HFF-Myc (cell line): ENCODE measurements at regions not wholly inside any gene's neighbourhood (a gene's known extent, or its start where the extent isn't known, plus 50 kb on each side); places are given as distances from the start of the nearest gene placed in this dataset.

Experiments
- DNase-seq: peaks from one replicate; pipeline ENCODE4 v3.0.0-alpha.2; 2011; ENCODE audit warnings: low read depth; ENCODE audit errors: extremely low read depth
- H3K4me3 ChIP-seq: replicated peaks from 2 replicates; pipeline ENCODE4 v1.5.1; 2011; ENCODE audit warnings: low read depth, mild to moderate bottlenecking, control low read depth, low read length
- CTCF ChIP-seq: IDR thresholded peaks from 2 replicates; pipeline ENCODE4 v1.5.1; 2012; ENCODE audit warnings: mild to moderate bottlenecking, low read depth, low read length, control low read depth; ENCODE audit errors: missing control alignments

GRCh38 chr7:80287400-80288174 lies 153.0 kb downstream of the GNAI1 start:
- DNase-seq = no peak
- TF ChIP-seq CTCF = no peak

GRCh38 chr7:80286611-80287010 lies 152.0 kb downstream of the GNAI1 start:
- no peak for TF ChIP-seq CTCF
- no peak for DNase-seq
- H3K4me3 ChIP-seq = no peak overlapping the region

More at GRCh38 chr7:80287400-80288174, 153.0 kb downstream of the GNAI1 start:
- H3K4me3 ChIP-seq = no peak overlapping the region

- DNase-seq = no peak
- no peak overlapping the region for H3K4me3 ChIP-seq
- no peak for TF ChIP-seq CTCF
Measured at GRCh38 chr7:80284855-80285254, 150.2 kb downstream of the GNAI1 start.

GRCh38 chr7:80279760-80280159 lies 145.1 kb downstream of the GNAI1 start:
- no peak for TF ChIP-seq CTCF
- no peak overlapping the region for H3K4me3 ChIP-seq
- no peak for DNase-seq

- no peak overlapping the region for H3K4me3 ChIP-seq
- TF ChIP-seq CTCF = no peak
- DNase-seq = no peak
Measured at GRCh38 chr7:80278737-80279136, 144.1 kb downstream of the GNAI1 start.

- TF ChIP-seq CTCF = no peak
- H3K4me3 ChIP-seq = no peak overlapping the region
- DNase-seq = peak; percentile 70
Measured at GRCh38 chr7:80277434-80278427, 143.1 kb downstream of the GNAI1 start.
